ENCODE measurements at regions not wholly inside any gene's neighbourhood (a gene's known extent, or its start where the extent isn't known, plus 50 kb on each side); places are given as distances from the start of the nearest gene placed in this dataset.

- H3K4me3 ChIP-seq = no peak overlapping the region
- no peak for TF ChIP-seq CTCF (IDR thresholded peaks at IDR 0.05; ENCODE audit: borderline replicate concordance)
- peaks cover 52% of the 10 kb centered on the region for H3K27me3 ChIP-seq (ENCODE audit: low read depth)
- no peak overlapping the region for H3K27ac ChIP-seq (replicated peaks)
- intact Hi-C loops (cut with micrococcal nuclease) = no loop called here
- no peak for DNase-seq
- H3K4me1 ChIP-seq = no peaks in the 10 kb centered on the region
- no peaks in the 10 kb centered on the region for H3K36me3 ChIP-seq
- peaks cover 30% of the 10 kb centered on the region for H3K9me3 ChIP-seq (replicated peaks)
Measured at GRCh38 chr14:101177301-101177971, 273.9 kb upstream of the RTL1 start.

GRCh38 chr14:101178184-101179072, 274.9 kb upstream of the RTL1 start:
- intact Hi-C loops (cut with micrococcal nuclease) = no loop called here
- Histone ChIP-seq H3K27ac (replicated peaks) (no peak overlapping the region), H3K4me3 (no peak overlapping the region), H3K36me3 (no peaks in the 10 kb centered on the region), H3K9me3 (replicated peaks) (peaks cover 26% of the 10 kb centered on the region), H3K4me1 (no peaks in the 10 kb centered on the region), H3K27me3 (ENCODE audit: low read depth) (peaks cover 58% of the 10 kb centered on the region)
- DNase-seq = no peak
- no peak for TF ChIP-seq CTCF (IDR thresholded peaks at IDR 0.05; ENCODE audit: borderline replicate concordance)

GRCh38 chr14:101179691-101180211, 276.2 kb upstream of the RTL1 start:
- intact Hi-C loops (cut with micrococcal nuclease) = no loop called here
- no peak for DNase-seq
- Histone ChIP-seq H3K27me3 (ENCODE audit: low read depth) (peaks cover 60% of the 10 kb centered on the region), H3K4me1 (no peaks in the 10 kb centered on the region), H3K9me3 (replicated peaks) (peaks cover 26% of the 10 kb centered on the region), H3K36me3 (no peaks in the 10 kb centered on the region), H3K27ac (replicated peaks) (no peak overlapping the region), H3K4me3 (no peak overlapping the region)
- TF ChIP-seq CTCF (IDR thresholded peaks at IDR 0.05; ENCODE audit: borderline replicate concordance) = no peak

- Histone ChIP-seq H3K27me3 (ENCODE audit: low read depth) (peaks cover 79% of the 10 kb centered on the region), H3K9me3 (replicated peaks) (peaks cover 26% of the 10 kb centered on the region), H3K27ac (replicated peaks) (no peak overlapping the region), H3K36me3 (no peaks in the 10 kb centered on the region), H3K4me1 (no peaks in the 10 kb centered on the region), H3K4me3 (no peak overlapping the region)
- TF ChIP-seq CTCF (IDR thresholded peaks at IDR 0.05; ENCODE audit: borderline replicate concordance) = no peak
- intact Hi-C loops (cut with micrococcal nuclease) = no loop called here
- no peak for DNase-seq
Measured at GRCh38 chr14:101181446-101182313, 278.2 kb upstream of the RTL1 start.

GRCh38 chr14:101182476-101182875, 279.0 kb upstream of the RTL1 start:
- no peak overlapping the region for H3K4me3 ChIP-seq
- no peaks in the 10 kb centered on the region for H3K4me1 ChIP-seq
- TF ChIP-seq CTCF (IDR thresholded peaks at IDR 0.05; ENCODE audit: borderline replicate concordance) = no peak
- H3K27ac ChIP-seq (replicated peaks) = no peak overlapping the region
- DNase-seq = no peak
- intact Hi-C loops (cut with micrococcal nuclease) = no loop called here
- peaks cover 85% of the 10 kb centered on the region for H3K27me3 ChIP-seq (ENCODE audit: low read depth)
- no peaks in the 10 kb centered on the region for H3K36me3 ChIP-seq
- peaks cover 26% of the 10 kb centered on the region for H3K9me3 ChIP-seq (replicated peaks)
